Activated CD8-positive, alpha-beta memory T cell treated with anti-CD3 and anti-CD28 coated beads, Interleukin-2, amount 50 U/mL, for 48 hours (primary cell): ENCODE measurements at regions not wholly inside any gene's neighbourhood (a gene's known extent, or its start where the extent isn't known, plus 50 kb on each side); places are given as distances from the start of the nearest gene placed in this dataset.

Experiments used
- DNase-seq: peaks from one replicate; pipeline ENCODE4 v3.0.0-alpha.2; 2020

DNA sequence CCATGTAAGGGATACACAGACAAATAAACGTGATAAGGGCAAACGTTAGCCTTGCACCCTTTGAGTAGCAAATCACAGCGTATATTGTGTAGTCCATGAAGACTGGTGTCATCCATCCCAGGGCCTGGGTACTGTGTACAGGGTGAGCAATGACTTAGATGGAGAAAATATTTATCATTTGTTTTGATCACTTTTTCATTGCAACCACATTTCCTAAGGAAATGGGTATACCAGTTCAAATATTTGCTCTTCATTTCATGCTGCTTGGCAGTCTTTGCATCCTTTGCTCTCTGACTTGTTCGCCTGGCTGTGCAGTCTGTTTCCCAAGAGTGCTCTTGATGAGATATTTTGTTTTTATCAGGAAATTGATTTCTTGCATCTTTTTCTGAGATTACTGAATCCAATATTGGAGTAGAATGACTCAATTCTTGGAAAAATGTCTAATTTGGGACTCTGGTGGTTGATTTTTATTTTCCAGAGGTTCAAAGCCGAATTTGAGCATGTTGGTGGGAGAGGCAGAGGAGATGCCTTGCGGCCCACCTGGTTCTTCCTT lies 424.6 kb upstream of the SEMA6D start:
- DNase-seq: no peak

GRCh38 chr15:47293466-47294162 lies 423.7 kb upstream of the SEMA6D start:
- DNase-seq: no peak

- no peak for DNase-seq
These were observed 422.5 kb upstream of the SEMA6D start for GRCh38 chr15:47294765-47295259.

DNA sequence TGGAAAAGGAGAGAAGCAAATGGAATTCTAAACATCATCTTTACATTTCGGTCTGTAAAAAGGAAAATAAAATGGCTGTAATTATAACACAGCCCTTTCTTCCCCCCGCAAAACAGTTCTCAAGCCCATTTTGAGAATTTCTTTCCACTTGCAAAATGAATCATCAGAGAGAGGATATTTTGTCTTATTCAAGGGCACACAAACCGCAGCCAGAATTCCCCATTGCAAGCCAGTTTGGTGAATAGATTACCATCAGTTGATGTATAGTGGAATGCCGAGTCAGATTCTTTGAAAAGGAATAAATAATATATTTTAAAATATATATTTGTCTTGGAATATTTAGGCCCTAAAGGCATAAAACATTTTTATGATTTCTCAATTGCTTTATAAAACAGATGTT lies 420.4 kb upstream of the SEMA6D start:
- no peak for DNase-seq

DNA sequence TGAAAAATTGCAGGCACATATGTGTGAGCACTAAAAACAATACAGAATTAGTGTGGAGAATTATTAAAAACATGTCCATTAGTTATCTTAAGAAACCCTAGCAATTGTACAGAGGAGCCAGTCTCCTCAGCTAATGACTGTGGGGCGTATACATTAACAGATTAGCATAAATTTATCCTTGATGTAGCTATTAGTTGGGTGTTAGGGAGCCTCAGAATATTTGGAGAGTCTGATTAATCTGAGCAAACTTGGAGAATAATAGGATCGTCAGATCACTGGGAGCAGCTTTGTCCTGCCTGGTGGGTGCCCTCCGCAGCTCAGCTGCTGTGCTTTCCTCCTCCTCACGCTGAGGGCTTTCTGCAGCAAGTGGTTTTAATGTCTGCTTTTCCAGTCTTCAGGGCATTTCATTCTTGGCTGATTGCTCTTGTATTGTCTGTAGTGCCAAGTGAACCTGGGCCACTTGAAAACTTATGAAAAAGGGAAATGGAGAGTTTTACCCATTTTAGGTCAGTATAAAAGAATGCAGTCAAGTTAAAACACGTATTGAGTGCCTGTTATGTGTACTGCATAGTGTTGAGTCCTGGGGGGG lies 417.4 kb upstream of the SEMA6D start:
- DNase-seq: no peak

GRCh38 chr15:47300596-47300995 lies 416.7 kb upstream of the SEMA6D start:
- DNase-seq: no peak

DNA sequence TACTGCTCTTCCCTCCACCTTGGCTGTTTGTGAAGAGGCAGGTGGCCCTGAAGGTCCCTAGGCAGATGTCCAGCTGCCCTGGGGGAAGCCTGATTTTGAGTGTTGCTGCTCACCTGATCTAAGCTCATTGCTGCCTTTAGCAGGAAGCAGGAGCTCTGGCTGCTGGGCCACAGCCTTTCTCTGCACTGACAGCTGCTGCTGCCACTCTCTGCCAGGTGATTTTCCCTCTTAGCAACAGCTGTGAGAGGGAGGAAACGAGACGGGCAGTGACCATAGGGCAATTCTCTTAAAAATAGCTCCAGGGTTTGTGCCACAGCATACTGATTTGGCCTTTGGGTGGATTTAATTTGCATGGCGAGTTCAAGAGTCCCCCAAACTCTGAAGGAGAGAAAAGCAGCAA lies 415.8 kb upstream of the SEMA6D start:
- DNase-seq: no peak

GRCh38 chr15:47304656-47305055 lies 412.6 kb upstream of the SEMA6D start:
- no peak for DNase-seq

GRCh38 chr15:47312161-47312560 lies 405.1 kb upstream of the SEMA6D start:
- DNase-seq: no peak

GRCh38 chr15:47326410-47327333 lies 390.6 kb upstream of the SEMA6D start:
- no peak for DNase-seq

DNA sequence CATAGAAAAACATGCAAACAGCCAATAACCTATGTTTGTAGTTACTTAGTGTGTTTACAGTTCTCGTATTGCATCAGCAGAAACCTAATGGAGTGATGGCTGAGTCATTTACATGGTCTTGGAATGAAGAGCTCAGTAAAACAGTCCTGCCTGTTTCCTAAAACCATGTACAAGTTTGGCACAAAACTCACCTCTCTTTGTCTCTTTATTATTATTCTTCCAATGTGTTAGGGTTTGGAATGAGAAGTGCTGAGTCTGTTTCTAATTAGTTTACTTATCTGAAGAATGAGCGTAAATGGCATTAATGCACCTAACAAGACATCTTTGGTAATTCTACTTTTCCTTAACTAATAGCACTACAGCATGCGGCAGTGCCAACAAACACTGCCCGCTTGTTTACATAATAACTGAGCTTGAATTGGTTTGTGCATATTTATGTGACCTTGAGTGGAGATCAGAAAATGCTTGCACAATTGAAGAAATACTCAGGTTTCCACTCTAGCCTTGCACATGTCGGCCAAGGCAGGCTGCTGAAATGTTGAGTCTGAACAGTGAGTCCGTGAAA lies 385.4 kb upstream of the SEMA6D start:
- no peak for DNase-seq

DNA sequence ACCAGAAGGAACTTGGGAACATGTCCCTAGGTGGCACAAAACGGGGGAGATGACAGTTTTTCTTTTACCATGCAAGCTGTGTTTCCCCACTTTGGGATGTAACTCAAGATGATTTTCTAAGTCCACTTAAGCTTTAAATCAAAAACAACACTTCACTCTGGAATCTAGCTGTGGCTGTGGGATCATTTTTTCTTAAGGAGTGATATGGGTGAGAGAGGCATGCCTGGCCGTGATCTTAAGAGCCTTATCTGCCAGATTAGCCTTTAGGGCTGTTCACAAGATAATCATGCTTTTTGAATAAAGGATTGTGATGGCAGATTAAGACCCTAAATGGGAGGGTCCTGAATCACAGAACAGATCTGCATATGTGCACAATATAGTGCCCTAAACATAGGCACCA lies 384.8 kb upstream of the SEMA6D start:
- DNase-seq: no peak

DNA sequence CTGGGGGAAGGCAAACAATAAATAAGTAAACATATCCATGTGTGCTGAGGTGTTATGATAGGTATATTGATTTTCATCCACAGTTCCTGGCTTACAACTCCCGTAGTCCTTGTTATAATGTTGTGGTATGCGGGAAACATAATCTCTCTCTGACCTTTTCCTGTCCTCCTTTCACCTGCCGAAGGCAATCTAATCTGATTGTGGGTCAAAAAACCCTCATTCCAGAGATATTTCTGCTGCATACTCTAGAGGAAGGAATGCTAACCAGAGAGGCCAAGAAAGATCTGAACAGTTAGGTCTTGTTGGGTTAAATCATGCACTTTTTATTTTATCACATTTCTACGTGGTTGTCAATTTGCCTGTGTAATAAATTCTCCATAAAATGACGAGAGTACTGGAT lies 383.6 kb upstream of the SEMA6D start:
- DNase-seq: no peak

GRCh38 chr15:47334805-47335535 lies 382.3 kb upstream of the SEMA6D start:
- no peak for DNase-seq

GRCh38 chr15:47337106-47337505 lies 380.2 kb upstream of the SEMA6D start:
- DNase-seq: no peak

- no peak for DNase-seq
These were observed 379.5 kb upstream of the SEMA6D start for GRCh38 chr15:47337836-47338235.

- no peak for DNase-seq
These were observed 378.5 kb upstream of the SEMA6D start for GRCh38 chr15:47338771-47339170.

GRCh38 chr15:47339800-47340570 lies 377.3 kb upstream of the SEMA6D start:
- no peak for DNase-seq

DNA sequence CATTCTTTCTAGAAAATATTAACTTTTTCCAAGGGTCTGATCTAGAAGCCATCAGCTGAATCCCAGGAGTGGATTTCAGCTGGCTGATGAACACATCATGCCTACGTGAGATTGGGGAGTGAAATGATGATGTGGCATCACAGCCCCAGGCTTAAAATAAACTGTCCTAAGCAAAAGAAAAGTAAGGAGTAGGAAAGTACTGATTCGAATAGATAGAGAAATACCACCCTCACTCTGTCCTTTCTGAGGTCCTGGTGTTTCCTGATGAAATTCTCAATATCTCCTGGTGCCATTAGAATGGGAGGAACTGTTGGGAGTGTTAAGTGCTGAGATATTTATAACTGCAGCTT lies 376.8 kb upstream of the SEMA6D start:
- DNase-seq: no peak

GRCh38 chr15:47349179-47349578 lies 368.1 kb upstream of the SEMA6D start:
- no peak for DNase-seq

DNA sequence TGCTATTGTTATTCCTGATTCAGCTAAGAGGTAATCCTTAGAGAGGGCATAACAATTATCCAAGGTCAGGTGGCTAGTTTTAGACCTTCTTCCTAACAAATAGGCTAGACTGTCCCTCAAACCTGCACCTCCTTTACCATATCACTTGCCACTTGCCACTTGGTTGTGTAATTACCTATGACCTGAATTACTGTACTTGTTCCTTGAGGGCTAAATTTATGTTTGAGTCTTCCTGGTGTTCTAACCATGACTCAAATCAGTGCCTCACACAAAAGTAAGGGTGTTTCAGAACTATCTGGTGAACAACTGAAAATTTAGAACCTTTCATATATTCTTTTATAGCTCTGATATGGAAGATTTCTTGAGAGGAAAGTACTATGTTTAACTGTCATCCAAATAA lies 365.8 kb upstream of the SEMA6D start:
- no peak for DNase-seq

- no peak for DNase-seq
These were observed 365.1 kb upstream of the SEMA6D start for GRCh38 chr15:47352217-47352616.
